OCI-LY7 (cell line): ENCODE measurements at regions not wholly inside any gene's neighbourhood (a gene's known extent, or its start where the extent isn't known, plus 50 kb on each side); places are given as distances from the start of the nearest gene placed in this dataset.

ENCODE experiments used
- BruUV-seq: library from RNA; stranded (reverse); fragments of 400-500 nt; replicated peaks from 2 replicates; lab custom pipeline; 2021; lab: Mats Ljungman, UMichigan
- CTCF ChIA-PET: fragments of 300-600 bp; sonication (Branson Sonifier 250); formaldehyde crosslinking; loops from one replicate; lab custom pipeline; 2022; ENCODE audit warnings: antibody characterized with exemption; ENCODE audit not compliant: unreplicated experiment; lab: Charles Lee
- POLR2A ChIA-PET: fragments of 300-600 bp; sonication (Branson Sonifier 250); formaldehyde crosslinking; loops from one replicate; lab custom pipeline; 2022; ENCODE audit warnings: antibody characterized with exemption; lab: Charles Lee
- DNase-seq: peaks from one replicate; pipeline ENCODE4 v3.0.0-alpha.2; 2015; ENCODE audit warnings: low spot score
- H2AFZ ChIP-seq: fragments of 200-600 bp; sonication (generic), shearing (Covaris generic); 2 replicates; pipeline ENCODE4 v1.6.1; 2014; ENCODE audit warnings: mild to moderate bottlenecking, antibody characterized with exemption, low read length, moderate library complexity
- H3K27ac ChIP-seq: fragments of 200-600 bp; sonication (generic); 2 replicates; pipeline ENCODE4 v1.5.1; 2014; ENCODE audit warnings: mixed run types, low read depth, mild to moderate bottlenecking, moderate library complexity, low read length, inconsistent platforms; ENCODE audit not compliant: poor library complexity, severe bottlenecking
- H3K36me3 ChIP-seq: fragments of 200-600 bp; sonication (generic); 2 replicates; pipeline ENCODE4 v1.6.1; 2014; ENCODE audit warnings: mild to moderate bottlenecking, antibody characterized with exemption, low read length, moderate library complexity, mixed read lengths; ENCODE audit not compliant: insufficient read depth
- H3K4me1 ChIP-seq: fragments of 200-600 bp; sonication (generic); 2 replicates; pipeline ENCODE4 v1.5.1; 2014; ENCODE audit warnings: mild to moderate bottlenecking, low read length; ENCODE audit not compliant: insufficient read depth, poor library complexity, severe bottlenecking
- H3K4me2 ChIP-seq: fragments of 200-600 bp; sonication (generic); 2 replicates; pipeline ENCODE4 v1.6.1; 2014; ENCODE audit warnings: mild to moderate bottlenecking, low read length
- H3K4me3 ChIP-seq: fragments of 200-600 bp; sonication (generic); 2 replicates; pipeline ENCODE4 v1.5.1; 2014; ENCODE audit warnings: mild to moderate bottlenecking, low read depth, low read length; ENCODE audit not compliant: poor library complexity, severe bottlenecking
- H3K79me2 ChIP-seq: fragments of 200-600 bp; sonication (generic); 2 replicates; pipeline ENCODE4 v1.6.1; 2016; ENCODE audit warnings: low read depth, mild to moderate bottlenecking, low read length, moderate library complexity, mixed read lengths; ENCODE audit not compliant: insufficient read depth
- H3K9me2 ChIP-seq: fragments of 200-600 bp; sonication (generic); 2 replicates; pipeline ENCODE4 v1.6.1; 2016; ENCODE audit warnings: mild to moderate bottlenecking, low read length, mixed read lengths; ENCODE audit not compliant: insufficient read depth
- H3K9me3 ChIP-seq: fragments of 200-600 bp; sonication (generic); 2 replicates; pipeline ENCODE4 v1.6.1; 2014; ENCODE audit warnings: mild to moderate bottlenecking, mixed run types, low read length, mixed read lengths
- H4K20me1 ChIP-seq: fragments of 200-600 bp; sonication (generic); 2 replicates; pipeline ENCODE4 v1.6.1; 2014; ENCODE audit warnings: mild to moderate bottlenecking, antibody characterized with exemption, low read length, moderate library complexity, mixed read lengths; ENCODE audit not compliant: insufficient read depth
- EZH2phosphoT487 ChIP-seq: fragments of 200-600 bp; sonication (generic); IDR thresholded peaks from 2 replicates; pipeline ENCODE4 v1.6.1; 2018; ENCODE audit warnings: low read depth, borderline replicate concordance, mild to moderate bottlenecking, mixed run types, antibody characterized with exemption, low read length, moderate library complexity, mixed read lengths
- intact Hi-C: fragments of 100-400 bp; cut with micrococcal nuclease; formaldehyde crosslinking; loops from one replicate; pipeline ENCODE4 v1.10.0; 2022; ENCODE audit not compliant: unreplicated experiment
- TF ChIP-seq, protein P1 (sequence below): fragments of 200-600 bp; sonication (generic); conservative IDR thresholded peaks from 2 replicates; pipeline ENCODE4 v1.5.1; 2014; ENCODE audit warnings: mild to moderate bottlenecking, antibody characterized with exemption, low read length, moderate library complexity, mixed read lengths

DNA sequence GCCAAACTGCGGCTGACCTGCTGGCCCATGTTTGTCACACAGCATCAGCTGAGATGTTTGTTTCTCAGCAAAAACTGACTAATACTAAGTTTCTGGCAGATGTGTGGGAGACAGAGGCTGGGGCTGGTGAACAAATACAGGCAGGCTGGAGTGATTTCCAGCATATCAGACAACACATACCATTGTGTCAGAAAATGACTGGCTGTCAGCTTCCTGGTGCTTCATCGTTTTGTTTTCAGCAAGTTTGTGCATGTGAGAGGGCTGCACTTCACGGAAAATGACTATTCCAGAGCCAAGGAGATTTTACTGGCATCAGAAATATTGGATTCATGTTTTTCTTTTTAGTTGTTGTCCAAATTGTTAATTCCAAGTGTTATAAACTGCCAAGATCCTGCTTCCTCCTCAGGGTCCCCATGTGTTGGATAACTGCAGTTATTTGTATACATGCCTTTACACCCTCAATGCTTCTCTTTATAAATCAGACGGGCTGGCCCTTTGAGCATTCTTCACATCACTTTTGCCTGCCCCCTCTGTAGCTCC lies 145.7 kb downstream of the GALC start:
- Histone ChIP-seq H3K27ac (no peak overlapping the region), H2AFZ (no peak overlapping the region), H3K4me1 (no peaks in the 10 kb centered on the region), H3K79me2 (no peaks in the 10 kb centered on the region), H3K36me3 (no peaks in the 10 kb centered on the region), H3K9me3 (no peaks in the 10 kb centered on the region), H3K9me2 (no peaks in the 10 kb centered on the region), H3K4me2 (no peak overlapping the region), H4K20me1 (no peaks in the 10 kb centered on the region), H3K4me3 (no peak overlapping the region)
- no peak for DNase-seq
- TF ChIP-seq EZH2phosphoT487 = no peak
- TF ChIP-seq, protein P1, sequence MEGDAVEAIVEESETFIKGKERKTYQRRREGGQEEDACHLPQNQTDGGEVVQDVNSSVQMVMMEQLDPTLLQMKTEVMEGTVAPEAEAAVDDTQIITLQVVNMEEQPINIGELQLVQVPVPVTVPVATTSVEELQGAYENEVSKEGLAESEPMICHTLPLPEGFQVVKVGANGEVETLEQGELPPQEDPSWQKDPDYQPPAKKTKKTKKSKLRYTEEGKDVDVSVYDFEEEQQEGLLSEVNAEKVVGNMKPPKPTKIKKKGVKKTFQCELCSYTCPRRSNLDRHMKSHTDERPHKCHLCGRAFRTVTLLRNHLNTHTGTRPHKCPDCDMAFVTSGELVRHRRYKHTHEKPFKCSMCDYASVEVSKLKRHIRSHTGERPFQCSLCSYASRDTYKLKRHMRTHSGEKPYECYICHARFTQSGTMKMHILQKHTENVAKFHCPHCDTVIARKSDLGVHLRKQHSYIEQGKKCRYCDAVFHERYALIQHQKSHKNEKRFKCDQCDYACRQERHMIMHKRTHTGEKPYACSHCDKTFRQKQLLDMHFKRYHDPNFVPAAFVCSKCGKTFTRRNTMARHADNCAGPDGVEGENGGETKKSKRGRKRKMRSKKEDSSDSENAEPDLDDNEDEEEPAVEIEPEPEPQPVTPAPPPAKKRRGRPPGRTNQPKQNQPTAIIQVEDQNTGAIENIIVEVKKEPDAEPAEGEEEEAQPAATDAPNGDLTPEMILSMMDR = no peak
- ChIA-PET CTCF (interaction anchor here (0.5 kb wide), 1 partner anchor 22 kb away, joined by 4 read pairs; no protein-coding TSS in a partner anchor), POLR2A (interaction anchor here (0.5 to 1.0 kb wide), 2 partner anchors 10 to 563 kb away, joined by 3 read pairs; no protein-coding TSS in a partner anchor)
- intact Hi-C loops = no loop called here
- no TSS peak for BruUV-seq

DNA sequence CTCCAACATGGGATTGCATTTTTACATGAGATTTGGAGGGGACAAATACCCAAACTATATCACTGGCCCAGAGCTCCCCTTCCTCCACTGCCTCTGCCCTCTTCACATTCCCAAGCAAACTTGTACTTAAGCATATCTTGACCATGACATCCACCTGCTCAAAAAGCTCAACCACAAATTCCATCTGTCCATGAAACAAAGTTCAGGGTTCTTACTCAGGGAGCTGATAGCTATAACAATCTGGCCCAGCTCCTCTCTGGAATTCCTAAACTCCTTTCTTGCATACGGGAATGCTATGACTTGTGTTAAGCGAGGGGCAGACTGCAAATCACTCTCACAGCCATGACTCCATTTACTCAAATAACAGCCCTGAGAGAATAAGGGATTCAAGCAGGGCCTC lies 152.1 kb downstream of the GALC start:
- no peaks in the 10 kb centered on the region for H3K4me1 ChIP-seq
- no TSS peak for BruUV-seq
- intact Hi-C loops = no loop called here
- POLR2A ChIA-PET = interaction anchor here (1.4 to 1.6 kb wide), 2 partner anchors 12 to 29 kb away, joined by 3 read pairs; no protein-coding TSS in a partner anchor
- no peak overlapping the region for H3K4me2 ChIP-seq
- H3K9me2 ChIP-seq = no peaks in the 10 kb centered on the region
- H2AFZ ChIP-seq = no peak overlapping the region
- no peaks in the 10 kb centered on the region for H3K79me2 ChIP-seq
- H3K36me3 ChIP-seq = no peaks in the 10 kb centered on the region
- no peak overlapping the region for H3K27ac ChIP-seq
- H3K9me3 ChIP-seq = no peaks in the 10 kb centered on the region
- no peak overlapping the region for H3K4me3 ChIP-seq
- no peak for DNase-seq
- CTCF ChIA-PET = no interaction called here
- H4K20me1 ChIP-seq = no peaks in the 10 kb centered on the region
- TF ChIP-seq EZH2phosphoT487 = no peak

DNA sequence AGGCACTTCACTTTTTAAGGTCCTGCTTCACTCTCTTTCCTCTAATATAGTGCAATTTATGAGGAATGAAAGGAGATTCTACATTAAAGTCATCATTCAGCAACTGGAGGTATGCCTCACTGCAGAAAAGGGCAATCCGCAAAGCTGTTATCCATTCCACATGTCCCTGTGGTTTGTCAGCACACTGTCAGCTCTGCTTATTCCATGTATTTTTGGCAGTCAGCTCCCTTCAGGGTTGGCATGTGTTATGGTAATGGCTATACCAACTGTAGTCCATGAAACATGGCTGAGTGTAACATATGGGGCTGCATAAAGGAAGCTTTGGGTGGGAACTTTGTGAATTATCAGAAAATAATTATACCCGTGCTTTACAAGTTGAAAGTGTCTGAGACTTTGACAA lies 154.1 kb downstream of the GALC start:
- POLR2A ChIA-PET = no interaction called here
- no TSS peak for BruUV-seq
- H3K4me3 ChIP-seq = no peak overlapping the region
- no peak overlapping the region for H3K27ac ChIP-seq
- H3K36me3 ChIP-seq = no peaks in the 10 kb centered on the region
- no peaks in the 10 kb centered on the region for H3K4me1 ChIP-seq
- H3K9me2 ChIP-seq = no peaks in the 10 kb centered on the region
- H3K79me2 ChIP-seq = no peaks in the 10 kb centered on the region
- H4K20me1 ChIP-seq = no peaks in the 10 kb centered on the region
- intact Hi-C loops = no loop called here
- H2AFZ ChIP-seq = no peak overlapping the region
- CTCF ChIA-PET = no interaction called here
- no peak overlapping the region for H3K4me2 ChIP-seq
- DNase-seq = no peak
- no peaks in the 10 kb centered on the region for H3K9me3 ChIP-seq
- TF ChIP-seq EZH2phosphoT487 = no peak
- TF ChIP-seq, protein P1 = no peak
